ENCODE measurements at regions not wholly inside any gene's neighbourhood (a gene's known extent, or its start where the extent isn't known, plus 50 kb on each side); places are given as distances from the start of the nearest gene placed in this dataset.
"Not testable (repeated sequence)": the region's sequence is repeated elsewhere in the genome, so short reads cannot be mapped to it uniquely, and the experiment has no call there.

GRCh38 chr6:40152701-40153436 lies 218.6 kb upstream of the MOCS1 start:
- no peak for ATAC-seq (replicated peaks)
- no peak overlapping the region for H3K4me3 Mint-ChIP-seq
- no peaks in the 10 kb centered on the region for H3K4me1 Mint-ChIP-seq
- no peaks in the 10 kb centered on the region for H3K9me3 Mint-ChIP-seq
- no peaks in the 10 kb centered on the region for H3K27me3 Mint-ChIP-seq
- H3K36me3 Mint-ChIP-seq (ENCODE audit: low read depth): no peaks in the 10 kb centered on the region
- H3K27ac Mint-ChIP-seq: no peak overlapping the region

GRCh38 chr6:40152196-40152595 lies 217.9 kb upstream of the MOCS1 start:
- Mint-ChIP-seq H3K4me1 (no peaks in the 10 kb centered on the region), H3K4me3 (no peak overlapping the region), H3K36me3 (ENCODE audit: low read depth) (no peaks in the 10 kb centered on the region), H3K27ac (no peak overlapping the region), H3K27me3 (no peaks in the 10 kb centered on the region), H3K9me3 (no peaks in the 10 kb centered on the region)
- no peak for ATAC-seq (replicated peaks)

- H3K27ac Mint-ChIP-seq: no peak overlapping the region
- no peaks in the 10 kb centered on the region for H3K9me3 Mint-ChIP-seq
- no peaks in the 10 kb centered on the region for H3K27me3 Mint-ChIP-seq
- no peak for ATAC-seq (replicated peaks)
- no peak overlapping the region for H3K4me3 Mint-ChIP-seq
- no peaks in the 10 kb centered on the region for H3K4me1 Mint-ChIP-seq
- H3K36me3 Mint-ChIP-seq (ENCODE audit: low read depth): no peaks in the 10 kb centered on the region
Measured at GRCh38 chr6:40148882-40149573, 214.8 kb upstream of the MOCS1 start.

- Mint-ChIP-seq H3K4me3 (no peak overlapping the region), H3K4me1 (no peaks in the 10 kb centered on the region), H3K36me3 (ENCODE audit: low read depth) (no peaks in the 10 kb centered on the region), H3K9me3 (no peaks in the 10 kb centered on the region), H3K27ac (no peak overlapping the region), H3K27me3 (no peaks in the 10 kb centered on the region)
- no peak for ATAC-seq (replicated peaks)
Measured at GRCh38 chr6:40146902-40147301, 212.6 kb upstream of the MOCS1 start.

GRCh38 chr6:40139447-40139846 lies 205.2 kb upstream of the MOCS1 start:
- ATAC-seq (replicated peaks): no peak

GRCh38 chr6:40138273-40138720 lies 204.0 kb upstream of the MOCS1 start:
- Mint-ChIP-seq H3K4me1 (no peaks in the 10 kb centered on the region), H3K9me3 (peaks cover 5% of the 10 kb centered on the region), H3K27ac (no peak overlapping the region), H3K27me3 (no peaks in the 10 kb centered on the region), H3K4me3 (no peak overlapping the region), H3K36me3 (ENCODE audit: low read depth) (no peaks in the 10 kb centered on the region)
- ATAC-seq (replicated peaks): no peak

More at GRCh38 chr6:40139447-40139846, 205.2 kb upstream of the MOCS1 start:
- Mint-ChIP-seq H3K4me1 (no peaks in the 10 kb centered on the region), H3K27ac (no peak overlapping the region), H3K4me3 (no peak overlapping the region), H3K9me3 (peaks cover 4% of the 10 kb centered on the region), H3K36me3 (ENCODE audit: low read depth) (no peaks in the 10 kb centered on the region), H3K27me3 (no peaks in the 10 kb centered on the region)

GRCh38 chr6:40135491-40136072 lies 201.3 kb upstream of the MOCS1 start:
- H3K27me3 Mint-ChIP-seq: no peaks in the 10 kb centered on the region
- H3K4me3 Mint-ChIP-seq: no peak overlapping the region
- no peaks in the 10 kb centered on the region for H3K36me3 Mint-ChIP-seq (ENCODE audit: low read depth)
- no peak for ATAC-seq (replicated peaks)
- H3K27ac Mint-ChIP-seq: no peak overlapping the region
- H3K9me3 Mint-ChIP-seq: peaks cover 5% of the 10 kb centered on the region
- H3K4me1 Mint-ChIP-seq: no peaks in the 10 kb centered on the region

GRCh38 chr6:40133981-40134380 lies 199.7 kb upstream of the MOCS1 start:
- not testable (repeated sequence) for H3K36me3 Mint-ChIP-seq (ENCODE audit: low read depth); H3K4me1 Mint-ChIP-seq

GRCh38 chr6:40131675-40132074 lies 197.4 kb upstream of the MOCS1 start:
- ATAC-seq (replicated peaks): no peak
- H3K4me1 Mint-ChIP-seq: no peaks in the 10 kb centered on the region
- H3K27ac Mint-ChIP-seq: no peak overlapping the region
- no peak overlapping the region for H3K4me3 Mint-ChIP-seq
- peaks cover 8% of the 10 kb centered on the region for H3K9me3 Mint-ChIP-seq
- H3K36me3 Mint-ChIP-seq (ENCODE audit: low read depth): no peaks in the 10 kb centered on the region
- H3K27me3 Mint-ChIP-seq: no peaks in the 10 kb centered on the region

More at GRCh38 chr6:40133981-40134380, 199.7 kb upstream of the MOCS1 start:
- not testable (repeated sequence) for ATAC-seq (replicated peaks); H3K9me3 Mint-ChIP-seq; H3K27ac Mint-ChIP-seq; H3K27me3 Mint-ChIP-seq; H3K4me3 Mint-ChIP-seq

GRCh38 chr6:40128127-40128526 lies 193.9 kb upstream of the MOCS1 start:
- no peaks in the 10 kb centered on the region for H3K27me3 Mint-ChIP-seq
- H3K27ac Mint-ChIP-seq: no peak overlapping the region
- H3K9me3 Mint-ChIP-seq: peaks cover 3% of the 10 kb centered on the region
- no peaks in the 10 kb centered on the region for H3K4me1 Mint-ChIP-seq
- H3K4me3 Mint-ChIP-seq: no peak overlapping the region
- no peaks in the 10 kb centered on the region for H3K36me3 Mint-ChIP-seq (ENCODE audit: low read depth)
- no peak for ATAC-seq (replicated peaks)

GRCh38 chr6:40125680-40126394 lies 191.6 kb upstream of the MOCS1 start:
- H3K4me1 Mint-ChIP-seq: no peaks in the 10 kb centered on the region
- peaks cover 3% of the 10 kb centered on the region for H3K9me3 Mint-ChIP-seq
- no peaks in the 10 kb centered on the region for H3K36me3 Mint-ChIP-seq (ENCODE audit: low read depth)
- no peak overlapping the region for H3K27ac Mint-ChIP-seq
- H3K27me3 Mint-ChIP-seq: no peaks in the 10 kb centered on the region
- H3K4me3 Mint-ChIP-seq: no peak overlapping the region
- ATAC-seq (replicated peaks): no peak

GRCh38 chr6:40124924-40125323 lies 190.7 kb upstream of the MOCS1 start:
- Mint-ChIP-seq H3K4me1 (no peaks in the 10 kb centered on the region), H3K36me3 (ENCODE audit: low read depth) (no peaks in the 10 kb centered on the region), H3K4me3 (no peak overlapping the region), H3K27ac (no peak overlapping the region), H3K27me3 (no peaks in the 10 kb centered on the region), H3K9me3 (no peaks in the 10 kb centered on the region)
- ATAC-seq (replicated peaks): no peak

- no peak overlapping the region for H3K27ac Mint-ChIP-seq
- H3K4me3 Mint-ChIP-seq: no peak overlapping the region
- no peaks in the 10 kb centered on the region for H3K9me3 Mint-ChIP-seq
- H3K4me1 Mint-ChIP-seq: no peaks in the 10 kb centered on the region
- peaks cover 2% of the 10 kb centered on the region for H3K27me3 Mint-ChIP-seq
- H3K36me3 Mint-ChIP-seq (ENCODE audit: low read depth): no peaks in the 10 kb centered on the region
- ATAC-seq (replicated peaks): no peak
Measured at GRCh38 chr6:40116832-40117231, 182.6 kb upstream of the MOCS1 start.

GRCh38 chr6:40112350-40112749 lies 178.1 kb upstream of the MOCS1 start:
- Mint-ChIP-seq H3K9me3 (no peaks in the 10 kb centered on the region), H3K4me3 (no peak overlapping the region), H3K4me1 (no peaks in the 10 kb centered on the region), H3K27ac (no peak overlapping the region), H3K27me3 (peaks cover 5% of the 10 kb centered on the region), H3K36me3 (ENCODE audit: low read depth) (no peaks in the 10 kb centered on the region)
- ATAC-seq (replicated peaks): no peak
